Endothelial cell of umbilical vein (primary cell): ENCODE measurements at regions not wholly inside any gene's neighbourhood (a gene's known extent, or its start where the extent isn't known, plus 50 kb on each side); places are given as distances from the start of the nearest gene placed in this dataset.

Experiments
- BruUV-seq: library from RNA; stranded (reverse); fragments of 400-500 nt; replicated peaks from 2 replicates; lab custom pipeline; 2021; lab: Mats Ljungman, UMichigan
- CTCF ChIA-PET: fragments of 300-600, 350-600 bp; sonication (Branson Sonifier 250); formaldehyde crosslinking; loops from one replicate; lab custom pipeline; 2021; ENCODE audit warnings: antibody characterized with exemption, inconsistent platforms; lab: Charles Lee
- POLR2A ChIA-PET: fragments of 300-600, 350-600 bp; sonication (Branson Sonifier 250); formaldehyde crosslinking; loops from one replicate; lab custom pipeline; 2021; ENCODE audit warnings: antibody characterized with exemption, inconsistent platforms; lab: Charles Lee
- DNase-seq: peaks from one replicate; pipeline ENCODE4 v3.0.0-alpha.2; 2011; ENCODE audit warnings: low read depth, low spot score
- FAIRE-seq: peaks from 2 replicates; lab custom pipeline; 2011; peaks lifted over from hg19 to GRCh38; lab: Jason Lieb, UNC
- H2AFZ ChIP-seq: 2 replicates; pipeline ENCODE4 v1.6.0; 2012; ENCODE audit warnings: low read depth, low read length, control low read depth, inconsistent platforms
- H3K27ac ChIP-seq: 2 replicates; pipeline ENCODE4 v1.5.1; 2011; ENCODE audit warnings: low read depth, mild to moderate bottlenecking, control low read depth, low read length, moderate library complexity; ENCODE audit not compliant: insufficient read depth
- H3K27me3 ChIP-seq, 2 experiments: 2 replicates each; pipeline versions ENCODE4 v1.6.0 to v1.6.1; 2011; ENCODE audit warnings: low read length in 2 of 2, mixed read lengths in 1 of 2; ENCODE audit not compliant: control insufficient read depth in 2 of 2, insufficient read depth in 2 of 2
- H3K36me3 ChIP-seq, 2 experiments: 2 replicates in 1 of 2; 3 replicates in 1 of 2; pipeline ENCODE4 v1.5.1; 2011; ENCODE audit warnings: low read length in 2 of 2, mild to moderate bottlenecking in 1 of 2, moderate library complexity in 1 of 2; ENCODE audit not compliant: control insufficient read depth in 2 of 2, insufficient read depth in 2 of 2; ENCODE audit errors: extremely low read depth in 1 of 2
- H3K4me1 ChIP-seq: 3 replicates; pipeline ENCODE4 v1.5.1; 2011; ENCODE audit warnings: mild to moderate bottlenecking, low read length; ENCODE audit not compliant: control insufficient read depth, insufficient read depth; ENCODE audit errors: extremely low read depth
- H3K4me2 ChIP-seq: 2 replicates; pipeline ENCODE4 v1.6.1; 2011; ENCODE audit warnings: low read length, control low read depth, mixed read lengths; ENCODE audit not compliant: insufficient read depth
- H3K4me3 ChIP-seq, 3 experiments: fragments of 200-600 bp in 1 of 3; sonication (generic), shearing (Covaris generic) in 1 of 3; replicated peaks in 1 of 3; 2 replicates each; pipeline ENCODE4 v1.5.1; 2011 to 2016; ENCODE audit warnings: control low read depth in 3 of 3, low read length in 3 of 3, mild to moderate bottlenecking in 2 of 3, inconsistent platforms in 1 of 3, low read depth in 1 of 3, moderate library complexity in 1 of 3; ENCODE audit not compliant: insufficient read depth in 1 of 3
- H3K79me2 ChIP-seq: 2 replicates; pipeline ENCODE4 v1.6.0; 2012; ENCODE audit warnings: low read length, inconsistent platforms; ENCODE audit not compliant: control insufficient read depth, insufficient read depth
- H3K9ac ChIP-seq: replicated peaks from 2 replicates; pipeline ENCODE3; 2011; ENCODE audit warnings: low read length, control low read depth; ENCODE audit not compliant: insufficient read depth; ENCODE audit errors: extremely low read depth
- H3K9me1 ChIP-seq: replicated peaks from 3 replicates; pipeline ENCODE4 v1.6.0; 2011; ENCODE audit warnings: mild to moderate bottlenecking, low read length; ENCODE audit not compliant: control insufficient read depth, insufficient read depth; ENCODE audit errors: extremely low read depth
- H3K9me3 ChIP-seq: replicated peaks from 2 replicates; pipeline ENCODE4 v1.5.1; 2012; ENCODE audit warnings: low read length, inconsistent platforms; ENCODE audit not compliant: control insufficient read depth, insufficient read depth
- H4K20me1 ChIP-seq: replicated peaks from 2 replicates; pipeline ENCODE3; 2011; ENCODE audit warnings: mild to moderate bottlenecking, low read length; ENCODE audit not compliant: control insufficient read depth, insufficient read depth; ENCODE audit errors: extremely low read depth
- CTCF ChIP-seq, 2 donors: IDR thresholded peaks; 1 replicate in 1 of 2; 2 replicates in 1 of 2; pipeline ENCODE4 v1.5.1; 2011; ENCODE audit warnings: low read length in 2 of 2, mild to moderate bottlenecking in 2 of 2, moderate library complexity in 2 of 2, control low read depth in 1 of 2, inconsistent platforms in 1 of 2, low read depth in 1 of 2; ENCODE audit not compliant: insufficient read depth in 1 of 2; ENCODE audit errors: extremely low read depth in 1 of 2
- EZH2 ChIP-seq: IDR thresholded peaks from 2 replicates; pipeline ENCODE4 v1.6.1; 2012; ENCODE audit warnings: borderline replicate concordance, low read depth, mild to moderate bottlenecking, moderate library complexity, low read length, inconsistent platforms; ENCODE audit not compliant: severe bottlenecking
- FOS ChIP-seq: IDR thresholded peaks from 2 replicates; pipeline ENCODE4 v1.6.1; 2011; ENCODE audit warnings: mild to moderate bottlenecking, low read length, moderate library complexity, borderline replicate concordance; ENCODE audit not compliant: insufficient read depth
- GATA2 ChIP-seq: IDR thresholded peaks from 2 replicates; pipeline ENCODE4 v1.7.0; 2011; ENCODE audit warnings: low read depth, mild to moderate bottlenecking, moderate library complexity, mixed read lengths, low read length; ENCODE audit not compliant: insufficient read length, insufficient read depth
- JUN ChIP-seq: IDR thresholded peaks from 2 replicates; pipeline ENCODE4 v1.6.1; 2011; ENCODE audit warnings: borderline replicate concordance, low read depth; ENCODE audit not compliant: insufficient read length, insufficient read depth
- MAX ChIP-seq: IDR thresholded peaks from 2 replicates; pipeline ENCODE4 v1.6.1; 2011; ENCODE audit not compliant: insufficient read depth, insufficient read length
- MYC ChIP-seq: IDR thresholded peaks from one replicate; pipeline ENCODE4 v1.6.1; 2011; ENCODE audit warnings: mild to moderate bottlenecking, low read depth, low read length
- POLR2A ChIP-seq: IDR thresholded peaks from 2 replicates; pipeline ENCODE4 v1.6.1; 2012; ENCODE audit warnings: low read depth, mild to moderate bottlenecking, control low read depth, low read length
- POLR2AphosphoS5 ChIP-seq: IDR thresholded peaks from 2 replicates; pipeline ENCODE4 v1.6.1; 2012; ENCODE audit warnings: low read depth, mild to moderate bottlenecking, control low read depth, low read length, moderate library complexity; ENCODE audit not compliant: insufficient read depth
- dilution Hi-C: fragments of 300-500 bp; cut with MboI; formaldehyde crosslinking; loops from one replicate; pipeline ENCODE4 v1.15.0; 2019; ENCODE audit warnings: low sequenced_read_pairs; ENCODE audit not compliant: extremely low pct_ligation_motif_present
- intact Hi-C: fragments of 100-400 bp; cut with micrococcal nuclease; formaldehyde crosslinking; loops from one replicate; pipeline ENCODE4 v1.10.0; 2022

- no peak overlapping the region for H3K27ac ChIP-seq
- DNase-seq = no peak
- BruUV-seq = no TSS peak
- no peak for FAIRE-seq
- no peaks in the 10 kb centered on the region for H4K20me1 ChIP-seq
- no peak overlapping the region for H3K4me2 ChIP-seq
- CTCF ChIA-PET = no interaction called here
- POLR2A ChIA-PET = no interaction called here
- no peaks in the 10 kb centered on the region for H3K79me2 ChIP-seq
- H3K9me1 ChIP-seq = no peaks in the 10 kb centered on the region
- no peaks in the 10 kb centered on the region for H3K4me1 ChIP-seq
- H3K36me3 ChIP-seq = no peaks in the 10 kb centered on the region
- no peaks in the 10 kb centered on the region for H3K27me3 ChIP-seq
- TF ChIP-seq FOS (no peak), GATA2 (no peak), POLR2AphosphoS5 (no peak), EZH2 (no peak)
- intact Hi-C loops = no loop called here
- no peaks in the 10 kb centered on the region for H3K9me3 ChIP-seq
- no peak overlapping the region for H3K9ac ChIP-seq
- no peak overlapping the region for H3K4me3 ChIP-seq
- dilution Hi-C loops = no loop called here
- no peak overlapping the region for H2AFZ ChIP-seq
These were observed 356.4 kb upstream of the ESRRG start for GRCh38 chr1:217079584-217079983.

- Histone ChIP-seq H3K4me2 (no peak overlapping the region), H3K36me3 (no peaks in the 10 kb centered on the region), H3K27me3 (no peaks in the 10 kb centered on the region), H3K4me1 (no peaks in the 10 kb centered on the region), H3K9me1 (no peaks in the 10 kb centered on the region), H2AFZ (no peak overlapping the region), H3K27ac (no peak overlapping the region), H3K9ac (no peak overlapping the region), H3K79me2 (no peaks in the 10 kb centered on the region), H3K9me3 (no peaks in the 10 kb centered on the region), H4K20me1 (no peaks in the 10 kb centered on the region), H3K4me3 (no peak overlapping the region)
- no peak for FAIRE-seq
- BruUV-seq = no TSS peak
- dilution Hi-C loops (no loop called here), intact Hi-C loops (no loop called here)
- TF ChIP-seq JUN = no peak
- no peak for TF ChIP-seq POLR2AphosphoS5
- no peak for TF ChIP-seq MYC
- no peak for TF ChIP-seq GATA2
- TF ChIP-seq MAX = no peak
- TF ChIP-seq POLR2A = no peak
- TF ChIP-seq CTCF (IDR thresholded peaks at IDR 0.05; ENCODE audit: extremely low read depth in 1 of 2, insufficient read depth in 1 of 2, low read depth in 1 of 2, low read length in 2 of 2) = no peak
- no peak for TF ChIP-seq FOS
- TF ChIP-seq EZH2 = no peak
- no peak for DNase-seq
- ChIA-PET POLR2A (no interaction called here), CTCF (no interaction called here)
These were observed 355.7 kb upstream of the ESRRG start for GRCh38 chr1:217078959-217079358.
